ENCODE measurements at regions not wholly inside any gene's neighbourhood (a gene's known extent, or its start where the extent isn't known, plus 50 kb on each side); places are given as distances from the start of the nearest gene placed in this dataset.

DNA sequence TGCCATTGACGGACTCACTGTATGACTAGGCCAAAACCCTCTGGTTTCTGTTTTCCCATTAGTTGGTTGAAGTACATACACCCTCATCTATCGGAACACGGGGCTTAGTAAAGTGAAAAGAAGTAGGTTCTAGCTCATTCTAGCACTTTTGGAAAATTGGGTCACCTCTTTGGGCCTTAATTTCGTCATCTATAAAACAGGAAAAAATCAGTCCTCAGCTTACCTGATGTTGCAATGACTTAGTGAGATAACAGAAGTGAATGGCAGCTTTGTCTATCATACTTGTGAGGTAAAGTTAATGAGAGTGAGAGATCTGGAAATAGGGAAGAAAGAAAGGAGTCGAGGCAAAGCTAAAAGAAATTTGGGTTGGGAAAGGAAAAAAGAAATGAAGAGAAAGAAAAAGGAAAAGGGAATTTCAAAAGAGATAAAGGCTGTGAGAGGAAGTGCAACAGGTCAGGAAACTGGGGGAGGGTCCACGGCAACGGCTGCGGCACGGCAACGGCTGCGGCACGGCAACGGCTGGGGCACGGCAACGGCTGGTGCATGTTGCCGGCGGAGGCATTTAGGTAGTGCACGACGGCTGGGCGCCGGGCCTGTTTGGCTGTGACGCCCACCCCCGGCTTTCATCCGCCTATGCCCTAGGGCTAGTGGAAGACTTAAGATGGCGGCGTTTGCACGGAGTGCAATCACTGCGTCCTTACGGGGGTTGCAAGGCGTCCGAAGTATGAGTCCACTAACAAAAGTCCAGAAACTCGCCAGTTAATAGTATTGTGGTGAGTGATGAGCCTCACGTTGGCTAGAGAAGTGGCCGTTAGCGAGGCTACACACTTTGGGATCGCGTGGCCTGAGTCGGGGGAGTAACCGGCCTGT lies 91.4 kb upstream of the XIST start (continued):
- TF ChIP-seq ZNF18 (CRISPR knock-in tag; IDR thresholded peaks at IDR 0.05; ENCODE audit: insufficient replicate concordance) (no peak), ZEB1 (IDR thresholded peaks at IDR 0.05; ENCODE audit: insufficient replicate concordance, low read depth) (no peak), ZNF510 (CRISPR knock-in tag; IDR thresholded peaks at IDR 0.05; ENCODE audit: low read depth) (no peak), ZNF432 (CRISPR knock-in tag; IDR thresholded peaks at IDR 0.05; ENCODE audit: borderline replicate concordance) (no peak), FOXA1 (IDR thresholded peaks at IDR 0.05) (no peak), FOXA1 (CRISPR knock-in tag; IDR thresholded peaks at IDR 0.05) (peak; percentile 70), ZNF614 (CRISPR knock-in tag; IDR thresholded peaks at IDR 0.05; ENCODE audit: borderline replicate concordance) (peak; percentile 71; the same call in 1 of the 2 replicates), ZNF704 (CRISPR knock-in tag; IDR thresholded peaks at IDR 0.05; ENCODE audit: borderline replicate concordance) (no peak), ZNF329 (CRISPR knock-in tag; IDR thresholded peaks at IDR 0.05; ENCODE audit: low read depth) (no peak), ZNF468 (CRISPR knock-in tag; IDR thresholded peaks at IDR 0.05) (no peak), MIER3 (CRISPR knock-in tag; IDR thresholded peaks at IDR 0.05; ENCODE audit: borderline replicate concordance) (peak; percentile 67; the same call in 1 of the 2 replicates), GATAD2A (CRISPR knock-in tag; IDR thresholded peaks at IDR 0.05) (peak; percentile 69), MXI1 (IDR thresholded peaks at IDR 0.05; ENCODE audit: borderline replicate concordance, low read depth, low read length) (peak; percentile 58; the same call in 2 of the 3 replicates), CHCHD3 (CRISPR knock-in tag; IDR thresholded peaks at IDR 0.05) (no peak), E2F5 (CRISPR knock-in tag; conservative IDR thresholded peaks at IDR 0.05) (no peak), ZNF143 (CRISPR knock-in tag; IDR thresholded peaks at IDR 0.05) (peak; percentile 52)
- TF ChIP-seq, protein P1, sequence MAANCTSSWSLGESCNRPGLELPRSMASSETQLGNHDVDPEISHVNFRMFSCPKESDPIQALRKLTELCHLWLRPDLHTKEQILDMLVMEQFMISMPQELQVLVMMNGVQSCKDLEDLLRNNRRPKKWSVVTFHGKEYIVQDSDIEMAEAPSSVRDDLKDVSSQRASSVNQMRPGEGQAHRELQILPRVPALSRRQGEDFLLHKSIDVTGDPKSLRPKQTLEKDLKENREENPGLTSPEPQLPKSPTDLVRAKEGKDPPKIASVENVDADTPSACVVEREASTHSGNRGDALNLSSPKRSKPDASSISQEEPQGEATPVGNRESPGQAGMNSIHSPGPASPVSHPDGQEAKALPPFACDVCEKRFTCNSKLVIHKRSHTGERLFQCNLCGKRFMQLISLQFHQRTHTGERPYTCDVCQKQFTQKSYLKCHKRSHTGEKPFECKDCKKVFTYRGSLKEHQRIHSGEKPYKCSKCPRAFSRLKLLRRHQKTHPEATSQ (CRISPR knock-in tag; IDR thresholded peaks at IDR 0.05; ENCODE audit: borderline replicate concordance), result no peak; the same call in 1 of the 2 replicates
- TF ChIP-seq, protein P2, sequence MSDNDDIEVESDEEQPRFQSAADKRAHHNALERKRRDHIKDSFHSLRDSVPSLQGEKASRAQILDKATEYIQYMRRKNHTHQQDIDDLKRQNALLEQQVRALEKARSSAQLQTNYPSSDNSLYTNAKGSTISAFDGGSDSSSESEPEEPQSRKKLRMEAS (IDR thresholded peaks at IDR 0.05), result peak; percentile 77; the same call in 1 of the 2 replicates
- TF ChIP-seq, protein P3, sequence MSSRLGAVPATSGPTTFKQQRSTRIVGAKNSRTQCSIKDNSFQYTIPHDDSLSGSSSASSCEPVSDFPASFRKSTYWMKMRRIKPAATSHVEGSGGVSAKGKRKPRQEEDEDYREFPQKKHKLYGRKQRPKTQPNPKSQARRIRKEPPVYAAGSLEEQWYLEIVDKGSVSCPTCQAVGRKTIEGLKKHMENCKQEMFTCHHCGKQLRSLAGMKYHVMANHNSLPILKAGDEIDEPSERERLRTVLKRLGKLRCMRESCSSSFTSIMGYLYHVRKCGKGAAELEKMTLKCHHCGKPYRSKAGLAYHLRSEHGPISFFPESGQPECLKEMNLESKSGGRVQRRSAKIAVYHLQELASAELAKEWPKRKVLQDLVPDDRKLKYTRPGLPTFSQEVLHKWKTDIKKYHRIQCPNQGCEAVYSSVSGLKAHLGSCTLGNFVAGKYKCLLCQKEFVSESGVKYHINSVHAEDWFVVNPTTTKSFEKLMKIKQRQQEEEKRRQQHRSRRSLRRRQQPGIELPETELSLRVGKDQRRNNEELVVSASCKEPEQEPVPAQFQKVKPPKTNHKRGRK (CRISPR knock-in tag; IDR thresholded peaks at IDR 0.05), result peak; percentile 60; the same call in 1 of the 2 replicates
- TF ChIP-seq, protein P4, sequence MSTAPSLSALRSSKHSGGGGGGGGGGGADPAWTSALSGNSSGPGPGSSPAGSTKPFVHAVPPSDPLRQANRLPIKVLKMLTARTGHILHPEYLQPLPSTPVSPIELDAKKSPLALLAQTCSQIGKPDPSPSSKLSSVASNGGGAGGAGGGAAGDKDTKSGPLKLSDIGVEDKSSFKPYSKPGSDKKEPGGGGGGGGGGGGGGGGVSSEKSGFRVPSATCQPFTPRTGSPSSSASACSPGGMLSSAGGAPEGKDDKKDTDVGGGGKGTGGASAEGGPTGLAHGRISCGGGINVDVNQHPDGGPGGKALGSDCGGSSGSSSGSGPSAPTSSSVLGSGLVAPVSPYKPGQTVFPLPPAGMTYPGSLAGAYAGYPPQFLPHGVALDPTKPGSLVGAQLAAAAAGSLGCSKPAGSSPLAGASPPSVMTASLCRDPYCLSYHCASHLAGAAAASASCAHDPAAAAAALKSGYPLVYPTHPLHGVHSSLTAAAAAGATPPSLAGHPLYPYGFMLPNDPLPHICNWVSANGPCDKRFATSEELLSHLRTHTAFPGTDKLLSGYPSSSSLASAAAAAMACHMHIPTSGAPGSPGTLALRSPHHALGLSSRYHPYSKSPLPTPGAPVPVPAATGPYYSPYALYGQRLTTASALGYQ (CRISPR knock-in tag; IDR thresholded peaks at IDR 0.05), result no peak
